Skeletal muscle cell (primary cell): ENCODE measurements at regions not wholly inside any gene's neighbourhood (a gene's known extent, or its start where the extent isn't known, plus 50 kb on each side); places are given as distances from the start of the nearest gene placed in this dataset.

Experiments
- DNase-seq: peaks from one replicate; pipeline ENCODE4 v3.0.0-alpha.2; 2010; ENCODE audit warnings: low read depth
- H3K4me3 ChIP-seq: 2 replicates; pipeline ENCODE4 v1.5.1; 2011; ENCODE audit warnings: low read depth, mild to moderate bottlenecking, control low read depth, low read length, moderate library complexity

DNA sequence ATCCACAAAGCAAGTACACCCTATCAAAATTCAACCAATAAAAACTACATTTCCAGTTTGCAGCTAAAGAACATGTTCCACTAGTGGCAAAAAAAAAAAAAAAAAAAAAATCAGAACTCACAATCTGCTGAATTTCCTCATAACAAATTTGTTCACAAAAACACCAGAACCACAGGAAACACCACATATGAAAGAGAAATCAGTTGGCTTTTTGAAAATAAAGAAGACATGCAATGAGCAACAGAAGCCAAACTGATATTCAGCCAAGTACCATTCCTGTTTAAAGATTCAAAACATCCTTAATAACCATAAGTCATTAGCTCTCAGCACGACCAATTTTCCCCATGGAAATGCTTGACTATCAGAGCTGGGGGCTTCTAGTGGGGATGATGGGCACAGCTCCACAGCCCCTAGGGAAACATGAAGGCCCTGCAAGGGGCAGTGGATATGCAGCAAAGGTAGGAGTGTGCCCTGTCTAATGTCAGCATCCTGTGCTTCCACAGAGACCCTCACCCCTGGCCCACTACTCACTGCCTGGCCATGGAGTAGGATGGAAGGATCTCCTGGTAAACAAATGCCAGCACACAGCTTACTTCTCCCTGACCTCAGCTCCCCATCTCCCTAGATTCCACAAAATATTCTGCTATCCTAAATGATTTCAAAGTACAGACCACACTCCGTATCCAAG lies 74.0 kb upstream of the DOCK9 start:
- no peak overlapping the region for H3K4me3 ChIP-seq
- no peak for DNase-seq

GRCh38 chr13:99053636-99054233 lies 75.9 kb upstream of the DOCK9 start:
- H3K4me3 ChIP-seq: no peak overlapping the region
- DNase-seq: no peak

DNA sequence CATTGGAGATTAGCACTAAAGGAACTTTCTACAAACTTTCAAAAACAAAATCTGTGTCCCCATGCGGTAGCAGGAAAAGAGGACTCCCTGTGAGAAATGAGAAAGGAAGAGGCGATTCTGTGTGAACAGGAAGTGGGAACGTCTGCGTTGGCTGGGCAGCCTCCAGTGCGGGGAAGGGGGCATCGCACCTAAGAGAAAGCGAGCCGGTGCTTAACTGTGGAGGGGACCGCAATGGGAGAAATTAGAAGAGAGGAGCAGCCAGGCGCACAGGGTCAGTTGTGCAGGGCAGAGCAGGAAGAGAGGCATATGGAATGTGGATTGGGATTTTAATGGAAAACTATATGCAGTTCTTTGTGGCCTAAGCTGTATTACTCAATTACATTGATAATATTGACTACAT lies 77.4 kb upstream of the DOCK9 start:
- no peak overlapping the region for H3K4me3 ChIP-seq
- DNase-seq: no peak

DNA sequence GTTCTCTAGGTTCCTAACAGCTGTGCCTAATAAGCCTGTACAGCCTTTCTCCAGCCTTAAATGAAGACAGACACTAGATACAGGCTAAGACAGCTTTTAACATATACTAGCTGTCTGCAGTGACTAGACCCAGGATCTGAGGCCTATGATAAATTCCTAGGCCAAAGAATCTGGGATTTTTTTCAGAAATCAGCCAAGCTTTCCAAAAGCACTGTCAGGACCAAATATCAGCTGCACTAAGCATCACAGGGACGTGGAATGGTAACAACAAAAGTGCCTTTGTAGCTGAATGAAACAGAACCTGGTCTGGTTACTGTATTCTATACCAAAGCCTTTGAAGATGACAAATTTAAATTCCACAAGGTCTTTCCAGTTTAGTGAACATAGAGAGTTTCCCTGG lies 77.9 kb upstream of the DOCK9 start:
- H3K4me3 ChIP-seq: no peak overlapping the region
- DNase-seq: no peak

GRCh38 chr13:99056381-99057014 lies 78.6 kb upstream of the DOCK9 start:
- no peak for DNase-seq
- no peak overlapping the region for H3K4me3 ChIP-seq

DNA sequence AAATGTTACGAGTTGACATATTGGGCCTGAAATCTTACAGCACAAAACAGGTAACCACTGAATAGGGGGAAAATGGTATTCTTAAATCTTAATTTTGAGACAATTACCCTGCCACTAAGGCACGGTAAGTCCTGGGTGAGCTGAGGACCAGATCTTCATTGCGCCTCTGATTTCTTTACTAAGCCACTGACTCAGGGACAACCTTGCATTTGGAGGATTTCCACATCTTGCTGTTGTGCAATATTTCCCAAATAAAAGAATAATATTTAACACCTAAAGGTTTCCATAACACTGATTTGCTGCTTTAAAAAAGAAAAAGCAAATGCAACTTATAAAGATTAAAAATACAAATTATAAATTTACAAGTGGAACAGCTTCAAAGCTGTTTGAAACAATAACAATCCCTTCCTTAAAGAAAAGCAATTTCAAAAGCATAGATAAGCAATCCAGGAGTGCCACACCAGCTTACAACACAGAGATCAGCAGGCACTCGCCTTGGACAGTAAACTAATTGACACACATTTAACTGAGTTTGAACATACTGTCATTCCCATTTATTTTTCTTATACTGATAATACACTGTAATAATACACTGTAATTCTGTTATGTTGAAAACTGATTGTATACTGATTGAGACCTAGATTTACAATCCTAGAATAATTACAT lies 79.6 kb upstream of the DOCK9 start:
- H3K4me3 ChIP-seq: no peak overlapping the region
- peak; percentile 43 for DNase-seq

DNA sequence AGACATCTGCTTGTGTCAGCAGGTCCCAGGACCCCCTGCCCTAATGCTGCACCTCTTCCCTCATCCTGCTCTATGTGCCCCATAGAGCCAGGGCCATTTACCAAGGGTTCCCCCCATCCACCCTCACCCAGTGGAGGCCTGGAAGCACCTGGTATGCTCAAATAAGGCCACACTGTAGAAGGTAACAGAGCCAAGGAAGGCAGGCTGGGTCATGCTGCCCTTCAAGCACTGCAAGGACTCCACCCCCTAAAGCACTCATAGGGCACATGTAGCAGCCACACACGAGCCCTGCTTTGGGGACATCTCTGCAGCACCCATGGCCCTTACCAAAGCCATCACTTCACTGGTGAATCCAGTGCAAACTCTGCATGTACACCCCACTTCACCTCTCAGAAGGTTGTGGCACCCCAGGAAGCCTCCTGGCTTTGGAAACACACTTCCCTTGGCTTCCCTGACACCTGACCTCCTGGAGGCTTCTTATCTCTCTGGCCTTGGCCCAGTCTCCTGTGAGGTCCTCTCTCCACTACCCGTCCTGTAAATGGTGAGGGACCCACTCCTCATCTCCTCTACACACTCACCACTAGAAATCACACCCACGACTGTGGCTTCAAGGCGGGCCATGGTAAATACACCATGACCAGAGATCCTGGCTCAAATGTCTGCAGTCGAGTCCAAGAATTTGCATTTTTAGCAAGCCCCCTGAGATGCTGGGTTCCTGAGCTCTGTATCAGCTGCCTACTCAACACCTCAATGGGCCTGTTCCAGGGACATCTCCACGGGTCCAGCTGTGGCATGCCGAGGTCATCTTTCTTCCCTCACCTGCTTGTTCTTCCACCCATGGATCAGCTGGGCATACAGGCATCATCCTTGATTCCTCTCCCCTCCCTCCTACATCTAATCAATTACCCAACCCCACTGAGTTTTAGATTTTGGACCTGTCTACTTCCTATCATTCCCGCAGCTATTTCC lies 80.9 kb upstream of the DOCK9 start:
- H3K4me3 ChIP-seq: no peak overlapping the region
- no peak for DNase-seq

- no peak for DNase-seq
- no peak overlapping the region for H3K4me3 ChIP-seq
Measured at GRCh38 chr13:99059498-99060075, 81.7 kb upstream of the DOCK9 start.

DNA sequence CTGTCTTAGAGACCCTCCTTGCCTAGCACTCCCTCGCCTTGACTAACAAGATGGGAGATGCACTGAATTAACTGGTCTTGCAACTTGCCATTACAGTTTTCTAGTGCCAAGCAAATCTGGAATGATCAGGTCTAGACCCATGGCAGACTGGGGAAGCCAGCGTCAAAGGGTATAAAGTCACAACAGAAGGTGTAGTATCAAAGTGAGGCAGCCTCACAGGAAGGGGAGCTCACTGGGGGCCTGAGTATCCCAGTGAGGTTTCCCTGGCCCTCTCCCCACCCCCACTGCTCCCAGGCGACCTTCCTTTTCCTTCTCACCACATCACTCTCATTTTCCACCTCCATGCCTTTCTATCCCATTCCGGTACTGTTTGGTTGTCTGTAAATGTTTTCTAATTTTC lies 83.5 kb upstream of the DOCK9 start:
- H3K4me3 ChIP-seq: no peak overlapping the region
- no peak for DNase-seq

- H3K4me3 ChIP-seq: no peak overlapping the region
- DNase-seq: peak; percentile 21
Measured at GRCh38 chr13:99062593-99062992, 84.7 kb upstream of the DOCK9 start.

DNA sequence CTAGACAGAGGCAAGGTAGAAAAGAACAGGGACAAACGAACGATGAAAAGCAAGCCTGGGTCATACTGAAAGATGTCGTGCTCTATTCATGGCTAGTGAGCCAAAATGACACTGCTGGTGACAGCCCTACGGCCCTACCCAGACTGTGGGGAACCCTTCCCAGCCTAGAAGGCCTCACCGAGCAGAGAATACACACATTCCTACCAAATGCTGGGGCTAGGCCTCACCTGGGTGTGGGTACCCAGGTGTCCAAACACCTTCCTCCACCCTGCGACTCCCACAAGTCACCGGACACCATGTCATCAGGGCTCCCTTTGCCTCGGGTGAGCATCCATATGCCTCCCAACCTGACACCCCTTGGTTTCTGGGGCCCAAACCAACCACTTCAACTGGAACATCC lies 85.3 kb upstream of the DOCK9 start:
- H3K4me3 ChIP-seq: no peak overlapping the region
- no peak for DNase-seq

- H3K4me3 ChIP-seq: no peak overlapping the region
- no peak for DNase-seq
Measured at GRCh38 chr13:99063952-99064351, 86.1 kb upstream of the DOCK9 start.

DNA sequence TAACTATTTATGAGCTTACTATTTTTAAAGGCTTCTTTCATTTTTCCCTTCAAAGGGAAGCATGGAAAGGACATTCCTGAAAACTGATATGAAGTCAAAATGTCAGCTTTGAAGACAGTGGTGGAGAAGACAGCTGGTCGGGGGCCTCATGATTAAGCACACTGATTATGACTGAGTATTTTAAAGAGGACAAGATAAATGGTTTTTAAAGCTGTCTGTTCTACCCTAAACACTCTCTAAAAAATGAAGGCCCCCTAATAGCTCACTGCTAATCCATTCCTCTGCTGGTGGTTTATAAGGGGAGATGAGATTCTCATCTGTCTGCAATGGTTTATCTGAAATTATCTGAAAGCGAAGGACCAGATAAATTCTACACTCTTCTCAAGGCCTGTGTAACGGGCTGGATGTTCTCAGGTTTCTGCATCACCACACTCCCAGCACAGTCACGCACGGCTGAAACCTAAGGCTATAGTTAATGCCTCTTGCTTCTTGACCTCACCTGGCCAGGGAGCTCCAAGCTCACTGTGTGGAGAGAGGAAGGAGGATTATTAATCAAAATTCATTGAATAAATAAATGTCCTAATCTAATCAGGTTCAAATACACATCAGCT lies 86.9 kb upstream of the DOCK9 start:
- no peak overlapping the region for H3K4me3 ChIP-seq

DNA sequence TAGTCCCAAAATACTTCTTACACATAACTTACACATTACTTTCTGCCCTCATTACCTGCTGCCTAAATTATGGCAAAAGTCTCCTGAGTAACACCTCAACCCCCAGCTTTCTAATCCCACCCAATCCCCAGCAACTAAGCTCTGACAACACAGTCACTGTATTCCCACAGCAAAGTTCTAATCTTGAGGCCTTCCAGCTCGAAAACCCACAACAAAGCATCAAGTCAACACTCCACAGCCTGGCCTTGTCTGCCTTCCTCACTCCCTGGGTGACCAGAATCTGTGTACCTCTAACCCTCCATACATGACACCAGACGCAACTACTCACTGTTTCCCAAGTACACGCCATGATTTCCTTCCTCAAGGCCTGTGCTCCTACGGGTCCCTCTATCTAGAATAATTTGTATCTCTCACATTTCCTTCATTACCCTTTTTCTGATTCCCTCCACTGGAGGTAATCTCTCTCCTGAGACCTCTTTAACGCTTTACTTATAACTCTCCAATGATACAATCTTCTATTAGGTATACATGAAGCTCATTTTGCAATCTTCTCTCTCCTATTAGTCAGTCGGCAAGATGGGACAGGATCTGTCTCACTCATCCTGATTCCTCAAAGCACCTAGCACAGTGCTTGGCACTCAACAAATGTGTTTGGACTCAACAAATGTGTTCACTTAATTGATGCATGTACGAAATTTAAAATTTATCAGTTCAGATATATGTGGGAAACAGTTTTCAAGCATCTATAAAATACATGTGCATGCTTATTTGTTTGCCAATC lies 87.6 kb upstream of the DOCK9 start:
- no peak overlapping the region for H3K4me3 ChIP-seq
- no peak for DNase-seq

More for the DNA sequence above, 86.9 kb upstream of the DOCK9 start:
- no peak for DNase-seq

- H3K4me3 ChIP-seq: no peak overlapping the region
Measured at GRCh38 chr13:99066219-99066618, 88.4 kb upstream of the DOCK9 start.

GRCh38 chr13:99067159-99067985 lies 89.5 kb upstream of the DOCK9 start:
- no peak overlapping the region for H3K4me3 ChIP-seq
- DNase-seq: no peak

More at GRCh38 chr13:99066219-99066618, 88.4 kb upstream of the DOCK9 start:
- no peak for DNase-seq

- DNase-seq: no peak
- no peak overlapping the region for H3K4me3 ChIP-seq
Measured at GRCh38 chr13:99071211-99071610, 93.3 kb upstream of the DOCK9 start.
